Suprapubic skin (tissue), 4 donors: ENCODE measurements at regions not wholly inside any gene's neighbourhood (a gene's known extent, or its start where the extent isn't known, plus 50 kb on each side); places are given as distances from the start of the nearest gene placed in this dataset.

Experiments used
- CTCF ChIP-seq, 2 donors: fragments of 200-600 bp in 1 of 2; fragments of 450-650 bp in 1 of 2; sonication (generic) in 1 of 2; IDR thresholded peaks; one replicate each; pipeline ENCODE4 v1.5.1; 2016 to 2019; ENCODE audit warnings: antibody characterized with exemption in 2 of 2, mild to moderate bottlenecking in 1 of 2, moderate library complexity in 1 of 2
- EP300 ChIP-seq: sonication (generic); formaldehyde crosslinking; IDR thresholded peaks from one replicate; pipeline ENCODE4 v1.6.1; 2017; ENCODE audit warnings: antibody characterized with exemption
- POLR2A ChIP-seq, 2 donors: fragments of 450-650 bp; IDR thresholded peaks; one replicate each; pipeline ENCODE4 v1.6.1; 2017; ENCODE audit warnings: antibody characterized with exemption in 2 of 2, mild to moderate bottlenecking in 2 of 2, moderate library complexity in 2 of 2
- POLR2AphosphoS5 ChIP-seq, 3 donors: sonication (generic); formaldehyde crosslinking; IDR thresholded peaks; one replicate each; pipeline ENCODE4 v1.6.1; 2017; ENCODE audit warnings: antibody characterized with exemption in 3 of 3

- TF ChIP-seq CTCF (IDR thresholded peaks at IDR 0.05) (no peak), EP300 (no peak), POLR2A (IDR thresholded peaks at IDR 0.05) (no peak), POLR2AphosphoS5 (IDR thresholded peaks at IDR 0.05) (no peak)
These were observed 187.2 kb upstream of the CELF2 start for GRCh38 chr10:10830293-10830986.
